Liver (tissue), 8 donors: ENCODE measurements at regions not wholly inside any gene's neighbourhood (a gene's known extent, or its start where the extent isn't known, plus 50 kb on each side); places are given as distances from the start of the nearest gene placed in this dataset.

Source experiments
- DNase-seq: peaks from one replicate; pipeline ENCODE4 v3.0.0-alpha.2; 2017; ENCODE audit warnings: low spot score
- H3K27ac ChIP-seq, 2 donors: one replicate each; pipeline ENCODE4 v1.7.0; 2013; ENCODE audit warnings: inconsistent platforms in 2 of 2, low read length in 2 of 2, control low read depth in 1 of 2, low read depth in 1 of 2, mild to moderate bottlenecking in 1 of 2
- H3K27me3 ChIP-seq, 4 donors: one replicate each; pipeline versions ENCODE4 v1.6.1 to v1.7.0; 2013; ENCODE audit warnings: low read length in 3 of 4, inconsistent platforms in 1 of 4, mild to moderate bottlenecking in 1 of 4, moderate library complexity in 1 of 4; ENCODE audit not compliant: control insufficient read depth in 4 of 4, insufficient read depth in 4 of 4
- H3K36me3 ChIP-seq, 4 donors: one replicate each; pipeline versions ENCODE4 v1.6.1 to v1.7.0; 2013; ENCODE audit warnings: low read length in 3 of 4, mild to moderate bottlenecking in 3 of 4, low read depth in 1 of 4, moderate library complexity in 1 of 4; ENCODE audit not compliant: control insufficient read depth in 4 of 4, insufficient read depth in 3 of 4
- H3K4me1 ChIP-seq, 4 donors: one replicate each; pipeline versions ENCODE4 v1.6.1 to v1.7.0; 2013; ENCODE audit warnings: low read length in 3 of 4, mild to moderate bottlenecking in 3 of 4, moderate library complexity in 1 of 4; ENCODE audit not compliant: control insufficient read depth in 4 of 4, insufficient read depth in 4 of 4
- H3K4me3 ChIP-seq, 3 donors: one replicate each; pipeline versions ENCODE4 v1.6.1 to v1.7.0; 2013; ENCODE audit warnings: low read length in 3 of 3, control low read depth in 1 of 3, low read depth in 1 of 3, mild to moderate bottlenecking in 1 of 3
- H3K9ac ChIP-seq, 2 donors: one replicate each; pipeline ENCODE4 v1.7.0; 2013; ENCODE audit warnings: low read length in 2 of 2, mild to moderate bottlenecking in 2 of 2, moderate library complexity in 2 of 2, control low read depth in 1 of 2, low read depth in 1 of 2
- H3K9me3 ChIP-seq, 4 donors: one replicate each; pipeline versions ENCODE4 v1.6.1 to v1.7.0; 2013; ENCODE audit warnings: low read length in 3 of 4; ENCODE audit not compliant: control insufficient read depth in 4 of 4
- ATF3 ChIP-seq: IDR thresholded peaks from 2 replicates; pipeline ENCODE4 v1.6.1; 2016; ENCODE audit warnings: antibody characterized with exemption
- EGR1 ChIP-seq, 2 donors: IDR thresholded peaks; 2 replicates each; pipeline ENCODE4 v1.6.1; 2016 to 2018; ENCODE audit warnings: antibody characterized with exemption in 2 of 2, low read depth in 2 of 2
- FOXA1 ChIP-seq: IDR thresholded peaks from 2 replicates; pipeline ENCODE4 v1.6.1; 2016; ENCODE audit warnings: antibody characterized with exemption
- FOXA2 ChIP-seq: IDR thresholded peaks from 2 replicates; pipeline ENCODE4 v1.6.1; 2016; ENCODE audit warnings: antibody characterized with exemption
- GABPA ChIP-seq, 2 donors: IDR thresholded peaks in 1 of 2; conservative IDR thresholded peaks in 1 of 2; 2 replicates each; pipeline ENCODE4 v1.6.1; 2016; ENCODE audit warnings: antibody characterized with exemption in 2 of 2, mild to moderate bottlenecking in 1 of 2, moderate library complexity in 1 of 2
- HNF4A ChIP-seq, 2 donors: conservative IDR thresholded peaks; 2 replicates each; pipeline ENCODE4 v1.6.1; 2016; ENCODE audit warnings: antibody characterized with exemption in 2 of 2, mild to moderate bottlenecking in 2 of 2
- HNF4G ChIP-seq: IDR thresholded peaks from 2 replicates; pipeline ENCODE4 v1.6.1; 2016; ENCODE audit warnings: antibody characterized with exemption
- JUND ChIP-seq, 2 donors: IDR thresholded peaks; 2 replicates each; pipeline ENCODE4 v1.6.1; 2016; ENCODE audit warnings: antibody characterized with exemption in 2 of 2
- MAX ChIP-seq: IDR thresholded peaks from 2 replicates; pipeline ENCODE4 v1.6.1; 2016; ENCODE audit warnings: antibody characterized with exemption
- NR2F2 ChIP-seq: IDR thresholded peaks from 2 replicates; pipeline ENCODE4 v1.6.1; 2016; ENCODE audit warnings: antibody characterized with exemption
- RAD21 ChIP-seq, 2 donors: IDR thresholded peaks; 2 replicates each; pipeline ENCODE4 v1.6.1; 2016; ENCODE audit warnings: antibody characterized with exemption in 2 of 2, mild to moderate bottlenecking in 2 of 2
- RXRA ChIP-seq, 2 donors: IDR thresholded peaks; 2 replicates each; pipeline ENCODE4 v1.6.1; 2017 to 2018; ENCODE audit warnings: antibody characterized with exemption in 2 of 2, mild to moderate bottlenecking in 1 of 2
- TAF1 ChIP-seq: conservative IDR thresholded peaks from 2 replicates; pipeline ENCODE4 v1.6.1; 2016; ENCODE audit warnings: antibody characterized with exemption, mild to moderate bottlenecking
- YY1 ChIP-seq: IDR thresholded peaks from 2 replicates; pipeline ENCODE4 v1.6.1; 2016; ENCODE audit warnings: antibody characterized with exemption, mild to moderate bottlenecking
- WGBS: extraction: QIAGEN DNeasy Blood & Tissue Kit; methylation state at CpG from one replicate; pipeline ENCODE4 v1.1.7; 2013; 5-methylcytosine and 5-hydroxymethylcytosine counted together
- TF ChIP-seq, protein P1 (sequence below): fragments of 150-350 bp; IDR thresholded peaks from 2 replicates; pipeline ENCODE4 v1.5.1; 2017; ENCODE audit warnings: improper control_type of control experiment, low read depth, low read length; ENCODE audit not compliant: missing input control
- TF ChIP-seq, protein P2 (sequence below): IDR thresholded peaks from 2 replicates; pipeline ENCODE4 v1.6.1; 2016; ENCODE audit warnings: antibody characterized with exemption
- donor health status: healthy.
- donor health status: healthy.
- donor health status: healthy.
- donor health status: healthy.
- donor health status: healthy.

- no peak overlapping the region for H3K4me3 ChIP-seq
- DNase-seq, result no peak
- TF ChIP-seq RAD21 (IDR thresholded peaks at IDR 0.05), result no peak
- TF ChIP-seq TAF1, result no peak
- TF ChIP-seq, protein P1, sequence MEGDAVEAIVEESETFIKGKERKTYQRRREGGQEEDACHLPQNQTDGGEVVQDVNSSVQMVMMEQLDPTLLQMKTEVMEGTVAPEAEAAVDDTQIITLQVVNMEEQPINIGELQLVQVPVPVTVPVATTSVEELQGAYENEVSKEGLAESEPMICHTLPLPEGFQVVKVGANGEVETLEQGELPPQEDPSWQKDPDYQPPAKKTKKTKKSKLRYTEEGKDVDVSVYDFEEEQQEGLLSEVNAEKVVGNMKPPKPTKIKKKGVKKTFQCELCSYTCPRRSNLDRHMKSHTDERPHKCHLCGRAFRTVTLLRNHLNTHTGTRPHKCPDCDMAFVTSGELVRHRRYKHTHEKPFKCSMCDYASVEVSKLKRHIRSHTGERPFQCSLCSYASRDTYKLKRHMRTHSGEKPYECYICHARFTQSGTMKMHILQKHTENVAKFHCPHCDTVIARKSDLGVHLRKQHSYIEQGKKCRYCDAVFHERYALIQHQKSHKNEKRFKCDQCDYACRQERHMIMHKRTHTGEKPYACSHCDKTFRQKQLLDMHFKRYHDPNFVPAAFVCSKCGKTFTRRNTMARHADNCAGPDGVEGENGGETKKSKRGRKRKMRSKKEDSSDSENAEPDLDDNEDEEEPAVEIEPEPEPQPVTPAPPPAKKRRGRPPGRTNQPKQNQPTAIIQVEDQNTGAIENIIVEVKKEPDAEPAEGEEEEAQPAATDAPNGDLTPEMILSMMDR, result no peak
- TF ChIP-seq NR2F2, result no peak
- no peak for TF ChIP-seq ATF3
- H3K27me3 ChIP-seq, result no peaks in the 10 kb centered on the region
- H3K4me1 ChIP-seq, result no peaks in the 10 kb centered on the region
- no peak overlapping the region for H3K9ac ChIP-seq
- 88% methylated on average over 1 of the region's 1 CpG for WGBS
- no peaks in the 10 kb centered on the region for H3K9me3 ChIP-seq
- H3K27ac ChIP-seq, result no peak overlapping the region
- no peaks in the 10 kb centered on the region for H3K36me3 ChIP-seq
Measured at GRCh38 chr7:125602441-125602840, 672.8 kb upstream of the POT1 start.

- no peak overlapping the region for H3K27ac ChIP-seq
- DNase-seq, result no peak
- TF ChIP-seq NR2F2 (no peak), FOXA2 (no peak), HNF4A (conservative IDR thresholded peaks at IDR 0.05) (no peak), RXRA (IDR thresholded peaks at IDR 0.05) (no peak), GABPA (IDR thresholded peaks at IDR 0.05 in 1 of 2, conservative IDR thresholded peaks at IDR 0.05 in 1 of 2) (no peak)
- TF ChIP-seq, protein P1, result no peak
- H3K4me3 ChIP-seq, result no peak overlapping the region
- no peaks in the 10 kb centered on the region for H3K4me1 ChIP-seq
- H3K27me3 ChIP-seq, result no peaks in the 10 kb centered on the region
- H3K9me3 ChIP-seq, result no peaks in the 10 kb centered on the region
- WGBS, result 68% methylated on average over 3 of the region's 3 CpGs
- H3K36me3 ChIP-seq, result no peaks in the 10 kb centered on the region
- H3K9ac ChIP-seq, result no peak overlapping the region
Measured at GRCh38 chr7:125599387-125599786, 669.8 kb upstream of the POT1 start.

- H3K9me3 ChIP-seq, result no peaks in the 10 kb centered on the region
- H3K4me3 ChIP-seq, result no peak overlapping the region
- no peaks in the 10 kb centered on the region for H3K4me1 ChIP-seq
- H3K27ac ChIP-seq, result no peak overlapping the region
- TF ChIP-seq JUND (IDR thresholded peaks at IDR 0.05) (no peak), EGR1 (IDR thresholded peaks at IDR 0.05; ENCODE audit: low read depth in 2 of 2) (no peak), YY1 (no peak), MAX (no peak), ATF3 (no peak), HNF4G (no peak), RXRA (IDR thresholded peaks at IDR 0.05) (no peak), RAD21 (IDR thresholded peaks at IDR 0.05) (no peak), FOXA1 (no peak)
- TF ChIP-seq, protein P1, result no peak
- TF ChIP-seq, protein P2, sequence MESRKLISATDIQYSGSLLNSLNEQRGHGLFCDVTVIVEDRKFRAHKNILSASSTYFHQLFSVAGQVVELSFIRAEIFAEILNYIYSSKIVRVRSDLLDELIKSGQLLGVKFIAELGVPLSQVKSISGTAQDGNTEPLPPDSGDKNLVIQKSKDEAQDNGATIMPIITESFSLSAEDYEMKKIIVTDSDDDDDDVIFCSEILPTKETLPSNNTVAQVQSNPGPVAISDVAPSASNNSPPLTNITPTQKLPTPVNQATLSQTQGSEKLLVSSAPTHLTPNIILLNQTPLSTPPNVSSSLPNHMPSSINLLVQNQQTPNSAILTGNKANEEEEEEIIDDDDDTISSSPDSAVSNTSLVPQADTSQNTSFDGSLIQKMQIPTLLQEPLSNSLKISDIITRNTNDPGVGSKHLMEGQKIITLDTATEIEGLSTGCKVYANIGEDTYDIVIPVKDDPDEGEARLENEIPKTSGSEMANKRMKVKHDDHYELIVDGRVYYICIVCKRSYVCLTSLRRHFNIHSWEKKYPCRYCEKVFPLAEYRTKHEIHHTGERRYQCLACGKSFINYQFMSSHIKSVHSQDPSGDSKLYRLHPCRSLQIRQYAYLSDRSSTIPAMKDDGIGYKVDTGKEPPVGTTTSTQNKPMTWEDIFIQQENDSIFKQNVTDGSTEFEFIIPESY, result no peak
- no peak overlapping the region for H3K9ac ChIP-seq
- 71% methylated on average over 6 of the region's 6 CpGs for WGBS
- no peaks in the 10 kb centered on the region for H3K36me3 ChIP-seq
- DNase-seq, result no peak
- no peaks in the 10 kb centered on the region for H3K27me3 ChIP-seq
Measured at GRCh38 chr7:125592331-125592730, 662.7 kb upstream of the POT1 start.
